PFSK-1 (cell line): ENCODE measurements at regions not wholly inside any gene's neighbourhood (a gene's known extent, or its start where the extent isn't known, plus 50 kb on each side); places are given as distances from the start of the nearest gene placed in this dataset.

Source experiments
- FOXP2 ChIP-seq: optimal IDR thresholded peaks from 2 replicates; pipeline ENCODE3; 2011; ENCODE audit warnings: borderline replicate concordance, control low read depth, inconsistent platforms; ENCODE audit not compliant: insufficient read depth; ENCODE audit errors: extremely low read length, extremely low read depth
- POLR2AphosphoS5 ChIP-seq: IDR thresholded peaks from 2 replicates; pipeline ENCODE4 v1.6.1; 2012; ENCODE audit warnings: low read depth, mild to moderate bottlenecking, control low read depth, low read length, moderate library complexity
- REST ChIP-seq, 2 experiments: IDR thresholded peaks; 2 replicates each; pipeline versions ENCODE4 v1.6.1 to v1.8.0; 2011 to 2012; ENCODE audit warnings: low read depth in 2 of 2, low read length in 2 of 2, control low read depth in 1 of 2, inconsistent platforms in 1 of 2, mild to moderate bottlenecking in 1 of 2, moderate library complexity in 1 of 2; ENCODE audit not compliant: insufficient read depth in 1 of 2
- SIN3A ChIP-seq: IDR thresholded peaks from 2 replicates; pipeline ENCODE4 v1.6.1; 2012; ENCODE audit warnings: mild to moderate bottlenecking, low read length, moderate library complexity, borderline replicate concordance; ENCODE audit not compliant: insufficient read depth
- TAF1 ChIP-seq: IDR thresholded peaks from 2 replicates; pipeline ENCODE4 v1.6.1; 2012; ENCODE audit warnings: low read length, control low read depth, borderline replicate concordance; ENCODE audit not compliant: insufficient read depth

DNA sequence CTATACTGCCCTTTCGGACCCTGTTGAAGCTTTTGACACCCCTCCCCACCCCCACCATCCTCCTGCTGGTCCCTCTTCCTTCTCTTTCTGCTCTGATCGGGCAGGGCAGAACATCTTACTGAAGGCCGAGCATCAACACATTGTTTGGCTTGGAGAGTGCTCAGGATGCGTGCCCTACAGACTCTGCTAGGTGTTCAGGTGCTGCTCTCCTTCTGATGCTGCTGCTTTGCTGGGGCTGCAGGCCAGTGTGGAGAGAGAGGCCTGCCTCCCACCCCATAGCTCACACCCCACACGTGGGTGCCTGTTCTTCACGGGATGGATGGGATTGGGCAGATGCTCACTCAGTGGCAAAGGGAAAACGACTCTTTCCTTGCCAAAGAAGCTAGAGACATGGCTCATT is 89.8 kb upstream of the ONECUT1 start:
- TF ChIP-seq SIN3A (no peak), TAF1 (no peak), POLR2AphosphoS5 (no peak), REST (IDR thresholded peaks at IDR 0.05; ENCODE audit: insufficient read depth in 1 of 2, low read depth in 2 of 2, low read length in 2 of 2) (no peak), FOXP2 (no peak)

DNA sequence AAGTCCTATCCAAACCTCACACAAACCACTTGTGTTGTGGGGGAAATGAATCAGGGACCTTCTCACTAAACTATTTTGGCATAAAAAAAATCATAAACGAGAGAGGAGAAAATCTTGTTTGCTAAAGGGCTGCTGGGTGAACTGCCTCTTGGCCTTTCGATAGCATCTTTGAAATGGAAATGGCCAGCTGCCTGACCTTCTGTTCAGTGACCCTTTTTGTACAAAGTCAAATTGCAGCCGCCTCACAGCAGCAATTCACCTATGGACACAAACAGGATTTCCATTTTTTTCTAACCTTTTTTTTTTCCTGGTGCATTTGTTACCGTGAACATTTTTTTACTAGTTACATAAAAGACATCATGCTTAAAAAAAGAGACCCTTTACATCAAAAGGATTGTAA is 89.0 kb upstream of the ONECUT1 start:
- TF ChIP-seq REST (IDR thresholded peaks at IDR 0.05; ENCODE audit: insufficient read depth in 1 of 2, low read depth in 2 of 2, low read length in 2 of 2) (no peak), POLR2AphosphoS5 (no peak), FOXP2 (no peak), SIN3A (no peak), TAF1 (no peak)

- no peak for TF ChIP-seq REST (IDR thresholded peaks at IDR 0.05; ENCODE audit: insufficient read depth in 1 of 2, low read depth in 2 of 2, low read length in 2 of 2)
- no peak for TF ChIP-seq SIN3A
- TF ChIP-seq TAF1: no peak
- TF ChIP-seq FOXP2: no peak
- no peak for TF ChIP-seq POLR2AphosphoS5
These were observed 87.0 kb upstream of the ONECUT1 start for GRCh38 chr15:52876991-52877663.

DNA sequence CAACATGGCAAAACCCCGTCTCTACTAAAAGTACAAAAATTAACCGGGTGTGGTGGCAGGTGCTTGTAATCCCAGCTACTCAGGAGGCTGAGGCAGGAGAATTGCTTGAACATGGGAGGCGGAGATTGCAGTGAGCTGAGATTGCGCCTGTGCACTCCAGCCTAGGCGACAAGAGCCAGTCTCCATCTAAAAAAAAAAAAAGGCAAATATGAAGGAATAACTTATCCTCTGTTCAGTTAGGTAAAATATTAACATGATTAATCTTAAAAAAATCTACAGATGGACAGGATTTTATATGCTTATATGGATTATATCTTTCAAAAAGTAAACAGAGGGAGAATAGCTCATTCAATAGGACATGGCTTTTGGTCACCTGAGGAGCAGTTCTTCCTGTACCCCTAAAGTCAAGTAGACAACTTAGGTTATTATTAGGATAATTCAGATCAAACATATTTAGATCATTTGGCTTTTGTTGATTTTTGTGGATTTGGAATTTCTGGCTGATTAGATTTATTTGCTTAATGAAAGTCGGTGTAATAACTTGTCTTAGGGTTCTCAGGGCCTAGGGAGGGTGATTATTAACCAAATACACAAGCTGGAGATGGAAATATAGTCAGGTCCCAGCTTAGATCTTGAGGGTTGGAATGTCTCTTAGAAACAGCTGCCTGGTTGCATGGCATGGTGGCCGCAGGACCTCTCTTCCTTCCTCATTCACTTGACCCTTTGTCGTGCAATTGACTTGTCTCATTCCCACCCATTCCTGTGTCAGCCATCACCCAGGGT is 82.1 kb upstream of the ONECUT1 start:
- TF ChIP-seq REST (IDR thresholded peaks at IDR 0.05; ENCODE audit: insufficient read depth in 1 of 2, low read depth in 2 of 2, low read length in 2 of 2) (no peak), POLR2AphosphoS5 (no peak), FOXP2 (no peak), SIN3A (no peak), TAF1 (no peak)
